KMS-11 (cell line): ENCODE measurements at regions not wholly inside any gene's neighbourhood (a gene's known extent, or its start where the extent isn't known, plus 50 kb on each side); places are given as distances from the start of the nearest gene placed in this dataset.

Experiments
- H2AFZ ChIP-seq: fragments of 200-600 bp; sonication (generic); 2 replicates; pipeline ENCODE4 v1.6.1; 2016; ENCODE audit warnings: antibody characterized with exemption, mixed run types, low read depth
- H3K27ac ChIP-seq: fragments of 200-600 bp; sonication (generic); 2 replicates; pipeline ENCODE4 v1.6.1; 2016; ENCODE audit warnings: mild to moderate bottlenecking, mixed run types
- H3K27me3 ChIP-seq: fragments of 200-600 bp; sonication (generic); 2 replicates; pipeline ENCODE4 v1.6.1; 2017; ENCODE audit warnings: mild to moderate bottlenecking, low read depth, mixed run types, moderate library complexity; ENCODE audit not compliant: insufficient read depth
- H3K36me3 ChIP-seq: fragments of 200-600 bp; sonication (generic); 2 replicates; pipeline ENCODE4 v1.6.1; 2017; ENCODE audit warnings: mild to moderate bottlenecking, mixed run types; ENCODE audit not compliant: insufficient read depth
- H3K4me1 ChIP-seq: fragments of 200-600 bp; sonication (generic); 2 replicates; pipeline ENCODE4 v1.6.1; 2016; ENCODE audit warnings: mild to moderate bottlenecking, low read depth, mixed run types; ENCODE audit not compliant: poor library complexity, severe bottlenecking
- H3K4me2 ChIP-seq: fragments of 200-600 bp; sonication (generic); 2 replicates; pipeline ENCODE4 v1.7.0; 2016; ENCODE audit warnings: mild to moderate bottlenecking, mixed run types
- H3K4me3 ChIP-seq: fragments of 200-600 bp; sonication (generic); IDR thresholded peaks from 2 replicates; pipeline ENCODE4 v1.6.1; 2017; ENCODE audit warnings: low read depth, low read length, mixed read lengths; ENCODE audit not compliant: insufficient read depth
- H3K79me2 ChIP-seq: fragments of 200-600 bp; sonication (generic); 2 replicates; pipeline ENCODE4 v1.6.1; 2016; ENCODE audit warnings: low read depth, mixed run types; ENCODE audit not compliant: insufficient read depth
- H3K9ac ChIP-seq: fragments of 200-600 bp; sonication (generic); 2 replicates; pipeline ENCODE4 v1.6.1; 2016; ENCODE audit warnings: mild to moderate bottlenecking, mixed run types
- H4K20me1 ChIP-seq: fragments of 200-600 bp; sonication (generic); 2 replicates; pipeline ENCODE4 v1.6.1; 2016; ENCODE audit warnings: mild to moderate bottlenecking, mixed run types; ENCODE audit not compliant: insufficient read depth
- CTCF ChIP-seq: fragments of 200-600 bp; sonication (generic); conservative IDR thresholded peaks from 2 replicates; pipeline ENCODE4 v1.6.1; 2017; ENCODE audit warnings: low read depth, mild to moderate bottlenecking, antibody characterized with exemption, low read length, moderate library complexity, mixed read lengths

GRCh38 chr20:7346026-7346425, 578.5 kb downstream of the BMP2 start:
- Histone ChIP-seq H3K4me1 (no peaks in the 10 kb centered on the region), H3K9ac (no peak overlapping the region), H3K4me2 (no peak overlapping the region), H2AFZ (no peak overlapping the region), H3K79me2 (no peaks in the 10 kb centered on the region), H3K27me3 (no peaks in the 10 kb centered on the region), H3K27ac (no peak overlapping the region), H3K4me3 (no peak overlapping the region), H4K20me1 (no peaks in the 10 kb centered on the region), H3K36me3 (no peaks in the 10 kb centered on the region)
- TF ChIP-seq CTCF, result no peak

- Histone ChIP-seq H3K79me2 (no peaks in the 10 kb centered on the region), H3K4me1 (no peaks in the 10 kb centered on the region), H3K4me2 (no peak overlapping the region), H3K4me3 (no peak overlapping the region), H4K20me1 (no peaks in the 10 kb centered on the region), H3K36me3 (no peaks in the 10 kb centered on the region), H3K9ac (no peak overlapping the region), H3K27me3 (no peaks in the 10 kb centered on the region), H3K27ac (no peak overlapping the region), H2AFZ (no peak overlapping the region)
- no peak for TF ChIP-seq CTCF
Measured at GRCh38 chr20:7346562-7346961, 579.1 kb downstream of the BMP2 start.

GRCh38 chr20:7347409-7347808, 579.9 kb downstream of the BMP2 start:
- H4K20me1 ChIP-seq, result no peaks in the 10 kb centered on the region
- H3K27me3 ChIP-seq, result no peaks in the 10 kb centered on the region
- no peak overlapping the region for H3K27ac ChIP-seq
- H3K36me3 ChIP-seq, result no peaks in the 10 kb centered on the region
- H3K79me2 ChIP-seq, result no peaks in the 10 kb centered on the region
- no peak overlapping the region for H2AFZ ChIP-seq
- no peak overlapping the region for H3K4me2 ChIP-seq
- H3K9ac ChIP-seq, result no peak overlapping the region
- TF ChIP-seq CTCF, result no peak
- H3K4me3 ChIP-seq, result no peak overlapping the region
- H3K4me1 ChIP-seq, result no peaks in the 10 kb centered on the region

- Histone ChIP-seq H4K20me1 (no peaks in the 10 kb centered on the region), H3K27ac (no peak overlapping the region), H3K9ac (no peak overlapping the region), H3K36me3 (no peaks in the 10 kb centered on the region), H3K4me3 (no peak overlapping the region), H3K79me2 (no peaks in the 10 kb centered on the region), H3K4me2 (no peak overlapping the region), H3K4me1 (no peaks in the 10 kb centered on the region), H3K27me3 (no peaks in the 10 kb centered on the region), H2AFZ (no peak overlapping the region)
- TF ChIP-seq CTCF, result no peak
Measured at GRCh38 chr20:7348253-7348652, 580.8 kb downstream of the BMP2 start.

- H4K20me1 ChIP-seq, result no peaks in the 10 kb centered on the region
- no peaks in the 10 kb centered on the region for H3K4me1 ChIP-seq
- no peaks in the 10 kb centered on the region for H3K36me3 ChIP-seq
- no peak overlapping the region for H2AFZ ChIP-seq
- H3K9ac ChIP-seq, result no peak overlapping the region
- no peak for TF ChIP-seq CTCF
- no peak overlapping the region for H3K27ac ChIP-seq
- H3K79me2 ChIP-seq, result no peaks in the 10 kb centered on the region
- H3K4me2 ChIP-seq, result no peak overlapping the region
- no peak overlapping the region for H3K4me3 ChIP-seq
- H3K27me3 ChIP-seq, result no peaks in the 10 kb centered on the region
Measured at GRCh38 chr20:7352165-7352564, 584.7 kb downstream of the BMP2 start.
